ENCODE measurements at regions not wholly inside any gene's neighbourhood (a gene's known extent, or its start where the extent isn't known, plus 50 kb on each side); places are given as distances from the start of the nearest gene placed in this dataset.

DNA sequence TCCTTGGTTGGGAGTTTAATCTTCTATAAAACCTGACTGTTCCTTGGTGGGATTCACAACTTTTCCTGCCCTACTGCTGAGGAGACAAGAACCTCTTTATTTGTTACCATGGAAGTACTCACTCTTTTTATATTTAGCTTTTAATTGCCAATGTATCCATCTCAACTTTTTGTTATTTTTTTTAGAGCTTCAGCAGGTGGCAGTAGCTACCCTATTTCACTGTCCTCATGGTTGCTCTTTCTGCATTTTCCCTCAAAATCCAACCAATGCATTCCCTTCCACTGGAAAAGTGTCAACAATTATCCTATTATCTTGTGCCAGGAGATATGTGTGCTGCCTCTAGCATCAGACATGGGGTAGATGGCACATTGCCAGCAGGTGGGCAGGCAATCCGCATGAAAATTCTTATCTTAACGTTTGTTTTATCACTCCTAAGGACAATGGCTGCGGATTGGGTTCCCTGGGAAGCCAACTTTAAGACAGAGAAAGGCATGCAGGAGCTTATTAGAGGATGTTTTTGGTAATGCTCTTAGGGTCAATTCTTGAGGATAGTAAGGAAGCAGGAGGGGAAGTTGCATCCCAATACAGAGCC lies 406.4 kb downstream of the SNAPC1 start:
- no peak overlapping the region for H3K4me3 ChIP-seq (ENCODE audit: low read depth, low read length)
- TF ChIP-seq, protein P1, sequence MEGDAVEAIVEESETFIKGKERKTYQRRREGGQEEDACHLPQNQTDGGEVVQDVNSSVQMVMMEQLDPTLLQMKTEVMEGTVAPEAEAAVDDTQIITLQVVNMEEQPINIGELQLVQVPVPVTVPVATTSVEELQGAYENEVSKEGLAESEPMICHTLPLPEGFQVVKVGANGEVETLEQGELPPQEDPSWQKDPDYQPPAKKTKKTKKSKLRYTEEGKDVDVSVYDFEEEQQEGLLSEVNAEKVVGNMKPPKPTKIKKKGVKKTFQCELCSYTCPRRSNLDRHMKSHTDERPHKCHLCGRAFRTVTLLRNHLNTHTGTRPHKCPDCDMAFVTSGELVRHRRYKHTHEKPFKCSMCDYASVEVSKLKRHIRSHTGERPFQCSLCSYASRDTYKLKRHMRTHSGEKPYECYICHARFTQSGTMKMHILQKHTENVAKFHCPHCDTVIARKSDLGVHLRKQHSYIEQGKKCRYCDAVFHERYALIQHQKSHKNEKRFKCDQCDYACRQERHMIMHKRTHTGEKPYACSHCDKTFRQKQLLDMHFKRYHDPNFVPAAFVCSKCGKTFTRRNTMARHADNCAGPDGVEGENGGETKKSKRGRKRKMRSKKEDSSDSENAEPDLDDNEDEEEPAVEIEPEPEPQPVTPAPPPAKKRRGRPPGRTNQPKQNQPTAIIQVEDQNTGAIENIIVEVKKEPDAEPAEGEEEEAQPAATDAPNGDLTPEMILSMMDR (conservative IDR thresholded peaks at IDR 0.05; ENCODE audit: low read depth, low read length), result peak; percentile 27

DNA sequence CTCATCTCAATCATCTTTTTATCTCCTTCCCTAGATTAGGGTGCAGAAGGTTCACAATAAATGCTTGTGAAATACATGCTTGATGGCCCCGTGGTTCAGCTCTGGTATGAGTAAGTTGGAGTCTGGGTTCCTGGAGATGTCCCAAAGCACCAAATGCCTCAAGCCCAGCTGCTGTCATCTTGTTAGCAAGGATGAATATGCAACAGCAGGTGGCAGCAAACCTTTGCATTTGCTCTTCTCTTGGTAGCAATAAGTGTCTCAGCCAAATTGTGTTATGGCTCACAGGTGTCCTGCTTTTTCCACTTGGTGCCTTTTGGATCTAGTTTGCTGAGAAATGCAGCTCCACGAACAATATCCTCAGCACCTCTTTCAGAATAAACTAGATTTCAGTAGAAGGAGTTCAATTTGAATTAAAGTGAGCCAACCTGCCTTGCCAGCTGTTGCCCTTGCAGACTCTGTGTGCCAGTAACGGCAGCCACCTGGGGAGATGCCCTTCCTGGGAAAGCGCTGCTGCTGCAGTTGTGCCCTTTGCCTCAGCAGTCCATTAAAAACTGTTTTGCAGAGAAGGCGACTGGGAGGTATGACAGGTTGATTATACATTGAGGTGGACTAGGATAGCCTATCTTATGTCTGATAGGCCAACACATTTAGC lies 417.3 kb downstream of the SNAPC1 start:
- H3K4me3 ChIP-seq (ENCODE audit: low read depth, low read length), result no peak overlapping the region
- peak; percentile 92 for DNase-seq (ENCODE audit: low read depth)
- TF ChIP-seq, protein P1 (conservative IDR thresholded peaks at IDR 0.05; ENCODE audit: low read depth, low read length), result peak; percentile 89

More for the DNA sequence above, 406.4 kb downstream of the SNAPC1 start:
- DNase-seq (ENCODE audit: low read depth), result no peak

- DNase-seq (ENCODE audit: low read depth), result no peak
- no peak overlapping the region for H3K4me3 ChIP-seq (ENCODE audit: low read depth, low read length)
- TF ChIP-seq, protein P1 (conservative IDR thresholded peaks at IDR 0.05; ENCODE audit: low read depth, low read length), result no peak
Observed at GRCh38 chr14:62181591-62181990, 419.4 kb downstream of the SNAPC1 start.

- peak; percentile 56 for DNase-seq (ENCODE audit: low read depth)
- TF ChIP-seq, protein P1 (conservative IDR thresholded peaks at IDR 0.05; ENCODE audit: low read depth, low read length), result no peak
- no peak overlapping the region for H3K4me3 ChIP-seq (ENCODE audit: low read depth, low read length)
Observed at GRCh38 chr14:62185078-62185477, 422.9 kb downstream of the SNAPC1 start.

DNA sequence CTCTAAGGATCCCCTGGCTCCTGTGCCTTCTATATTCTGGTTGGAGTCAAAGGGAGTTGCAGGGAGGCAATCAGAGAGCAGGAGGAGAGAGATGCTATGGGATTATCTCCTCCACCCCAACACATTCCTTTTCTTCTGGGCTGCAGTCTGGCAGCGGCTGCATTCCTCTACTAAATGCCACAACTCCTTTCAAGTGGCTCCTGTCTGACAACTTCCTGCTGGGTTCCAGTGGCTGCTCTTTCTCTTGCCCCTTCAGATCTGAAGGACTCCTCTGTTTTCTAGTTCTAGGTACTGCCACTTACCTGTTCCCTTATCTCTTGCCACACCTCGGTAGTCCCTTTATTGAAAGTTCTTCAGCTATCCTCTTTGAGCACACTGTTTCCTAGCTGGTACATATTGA lies 425.0 kb downstream of the SNAPC1 start:
- TF ChIP-seq, protein P1 (conservative IDR thresholded peaks at IDR 0.05; ENCODE audit: low read depth, low read length), result no peak

DNA sequence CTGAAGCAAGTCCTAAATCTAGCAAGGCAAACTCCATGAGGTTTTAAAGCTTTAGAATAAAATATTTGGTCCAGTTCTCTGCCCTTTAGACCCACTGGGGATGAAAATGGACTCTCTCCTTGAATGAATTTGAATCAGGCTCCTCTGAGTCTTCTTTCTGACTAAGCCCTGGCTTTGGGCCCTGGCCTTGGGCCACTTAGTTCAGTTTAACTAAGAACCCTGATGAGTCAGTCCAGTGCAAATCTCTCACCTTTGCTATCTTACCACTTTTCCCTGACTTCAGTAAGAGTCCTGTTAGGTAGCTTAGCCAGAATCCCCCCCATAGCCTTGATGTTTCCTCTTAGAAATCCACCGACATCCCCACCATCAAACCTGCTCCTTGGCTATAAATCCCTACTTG lies 427.5 kb downstream of the SNAPC1 start:
- H3K4me3 ChIP-seq (ENCODE audit: low read depth, low read length), result no peak overlapping the region
- TF ChIP-seq, protein P1 (conservative IDR thresholded peaks at IDR 0.05; ENCODE audit: low read depth, low read length), result no peak
- DNase-seq (ENCODE audit: low read depth), result peak; percentile 18

More for the DNA sequence above, 425.0 kb downstream of the SNAPC1 start:
- H3K4me3 ChIP-seq (ENCODE audit: low read depth, low read length), result no peak overlapping the region
- DNase-seq (ENCODE audit: low read depth), result no peak

DNA sequence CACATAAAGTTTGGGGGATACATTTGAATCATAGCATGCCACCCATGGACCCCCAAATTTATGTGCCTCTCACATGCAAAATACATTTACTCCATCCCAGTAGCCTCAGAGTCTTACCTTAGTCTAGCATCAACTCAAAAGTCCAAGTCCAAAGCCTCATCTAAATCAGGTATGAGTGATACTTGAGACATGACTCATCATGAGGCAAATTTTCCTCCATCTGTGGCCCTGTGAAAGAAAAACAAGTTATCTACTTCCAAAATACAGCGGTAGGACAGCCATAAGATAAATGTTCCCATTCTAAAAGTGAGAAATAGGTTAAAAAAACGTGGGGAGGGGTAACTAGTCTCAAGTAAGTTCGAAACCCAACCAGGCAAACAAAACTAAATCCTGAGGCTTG lies 444.2 kb downstream of the SNAPC1 start:
- TF ChIP-seq, protein P1 (conservative IDR thresholded peaks at IDR 0.05; ENCODE audit: low read depth, low read length), result no peak
- DNase-seq (ENCODE audit: low read depth), result peak; percentile 44
- no peak overlapping the region for H3K4me3 ChIP-seq (ENCODE audit: low read depth, low read length)

Data from choroid plexus epithelial cell (primary cell).